Omental fat pad (tissue), 3 donors: ENCODE measurements at regions not wholly inside any gene's neighbourhood (a gene's known extent, or its start where the extent isn't known, plus 50 kb on each side); places are given as distances from the start of the nearest gene placed in this dataset.

Experiments
- ATAC-seq: fragments of 150-250 bp; one replicate; pipeline ENCODE4 v1.9.1; 2016; ENCODE audit warnings: mild to moderate bottlenecking, moderate library complexity; ENCODE audit not compliant: low FRiP score
- DNase-seq: peaks from one replicate; pipeline ENCODE4 v3.0.0-alpha.2; 2019; ENCODE audit warnings: low spot score
- CTCF ChIP-seq, 3 donors: fragments of 450-650 bp; IDR thresholded peaks; one replicate each; pipeline ENCODE4 v1.5.1; 2016 to 2017; ENCODE audit warnings: antibody characterized with exemption in 3 of 3, mild to moderate bottlenecking in 3 of 3, moderate library complexity in 2 of 3

GRCh38 chr10:90992462-90992861 lies 71.6 kb upstream of the ANKRD1 start:
- no peak for TF ChIP-seq CTCF (IDR thresholded peaks at IDR 0.05)
- ATAC-seq (no peak), DNase-seq (no peak)

- no peak for ATAC-seq
- DNase-seq, result no peak
- no peak for TF ChIP-seq CTCF (IDR thresholded peaks at IDR 0.05)
These were observed 72.5 kb upstream of the ANKRD1 start for GRCh38 chr10:90993340-90993739.

GRCh38 chr10:90997670-90998069 lies 76.8 kb upstream of the ANKRD1 start:
- DNase-seq (no peak), ATAC-seq (no peak)
- no peak for TF ChIP-seq CTCF (IDR thresholded peaks at IDR 0.05)

GRCh38 chr10:90998733-90999511 lies 78.0 kb upstream of the ANKRD1 start:
- ATAC-seq (no peak), DNase-seq (no peak)
- TF ChIP-seq CTCF (IDR thresholded peaks at IDR 0.05), result no peak

- DNase-seq (no peak), ATAC-seq (no peak)
- TF ChIP-seq CTCF (IDR thresholded peaks at IDR 0.05), result no peak
These were observed 78.8 kb upstream of the ANKRD1 start for GRCh38 chr10:90999512-91000172.

- ATAC-seq, result no peak
- no peak for DNase-seq
- TF ChIP-seq CTCF (IDR thresholded peaks at IDR 0.05), result no peak
These were observed 79.6 kb upstream of the ANKRD1 start for GRCh38 chr10:91000470-91000869.

GRCh38 chr10:91000985-91001384 lies 80.1 kb upstream of the ANKRD1 start:
- ATAC-seq (no peak), DNase-seq (no peak)
- TF ChIP-seq CTCF (IDR thresholded peaks at IDR 0.05), result no peak
